KBM-7 (cell line): ENCODE measurements at regions not wholly inside any gene's neighbourhood (a gene's known extent, or its start where the extent isn't known, plus 50 kb on each side); places are given as distances from the start of the nearest gene placed in this dataset.

Source experiments
- DNase-seq: peaks from one replicate; pipeline ENCODE4 v3.0.0-alpha.2; 2015
- in situ Hi-C: fragments of 300-500 bp; cut with MboI; formaldehyde crosslinking; loops from 2 replicates; pipeline ENCODE4 v1.14.3; 2020; ENCODE audit warnings: low sequenced_read_pairs, low pct_unique_long_range_greater_than_20kb, mixed read lengths

DNA sequence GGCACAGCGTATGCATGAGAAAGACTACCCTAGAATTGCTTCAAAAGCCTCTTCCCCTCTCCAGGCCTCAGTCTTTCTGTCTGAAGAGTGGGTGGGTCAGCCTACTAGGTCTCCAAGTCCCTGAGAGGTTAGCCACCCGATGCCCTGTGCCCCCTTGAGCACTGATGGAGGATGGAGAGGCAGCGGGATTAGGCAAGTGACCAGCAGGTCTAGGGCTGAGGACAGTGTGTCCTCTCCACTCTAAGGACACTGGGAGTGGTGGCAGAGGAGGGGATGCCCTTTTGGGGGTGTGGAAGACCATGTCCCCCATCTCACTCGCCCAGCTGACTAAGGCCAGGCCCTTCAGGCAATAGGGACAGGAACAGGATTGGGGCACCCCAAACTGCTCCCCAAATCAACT, 72.2 kb upstream of the WNT11 start:
- in situ Hi-C loops: no loop called here
- no peak for DNase-seq

DNA sequence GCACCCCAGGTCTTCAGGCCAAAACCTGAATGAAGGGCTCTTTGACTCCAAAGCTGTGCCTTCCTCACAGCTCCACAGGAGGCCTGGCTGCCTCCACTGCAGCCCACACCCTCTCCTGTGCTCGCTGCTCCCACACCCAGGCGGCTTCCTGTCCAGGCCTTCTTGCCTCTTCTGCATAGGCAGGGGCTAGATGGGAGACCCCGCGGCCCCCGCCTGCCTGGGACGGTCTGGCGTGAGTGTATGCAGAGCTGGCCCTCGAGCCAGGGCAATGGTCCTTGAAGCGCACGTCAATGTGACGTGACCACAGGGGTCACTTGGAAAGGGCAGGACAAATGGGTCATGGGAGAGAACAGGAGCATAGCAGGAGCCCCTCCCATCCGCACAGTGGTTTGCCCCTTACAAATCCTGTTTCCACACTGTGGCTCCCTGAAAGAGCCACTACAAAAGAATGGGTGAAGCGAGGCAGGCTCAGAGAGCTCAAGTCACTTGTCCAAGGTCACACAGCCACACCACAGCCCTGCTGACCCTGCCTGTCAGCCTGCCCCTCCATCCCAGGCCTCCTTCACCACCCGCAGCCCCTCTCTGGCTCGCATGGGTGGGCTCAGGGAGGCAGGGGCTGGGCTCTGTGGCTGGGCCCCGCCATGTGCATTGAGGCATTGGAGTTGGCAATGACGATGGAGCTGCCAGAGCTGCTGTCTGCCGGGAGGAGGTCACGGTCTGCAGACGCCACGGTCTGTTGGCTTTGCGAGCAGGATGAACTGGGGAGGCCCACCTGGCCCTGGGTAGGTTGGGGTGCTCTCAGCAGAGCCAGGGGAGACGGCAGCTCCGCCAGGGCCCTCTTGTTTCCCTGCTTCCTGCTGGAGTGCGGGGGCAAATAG, 71.2 kb upstream of the WNT11 start:
- no peak for DNase-seq
- in situ Hi-C loops: no loop called here

DNA sequence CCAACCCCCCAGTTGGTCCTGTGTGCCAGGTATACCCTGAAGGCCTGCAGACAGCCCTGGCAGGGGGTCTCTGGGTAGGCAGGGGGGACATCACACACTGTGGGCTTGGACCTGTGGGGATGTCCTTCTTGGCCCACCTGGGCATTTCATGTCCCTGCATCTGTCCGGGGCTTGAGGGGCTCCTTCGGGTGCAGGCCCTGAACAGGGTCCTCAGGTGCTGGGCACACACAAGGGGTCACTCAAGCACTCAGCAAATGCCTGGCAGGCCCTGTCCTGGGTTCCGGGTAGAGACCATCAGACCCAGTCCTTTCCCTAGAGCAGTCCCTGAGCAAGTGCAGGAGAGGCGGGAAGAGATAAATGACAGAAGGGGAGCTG, 70.5 kb upstream of the WNT11 start:
- in situ Hi-C loops: no loop called here

DNA sequence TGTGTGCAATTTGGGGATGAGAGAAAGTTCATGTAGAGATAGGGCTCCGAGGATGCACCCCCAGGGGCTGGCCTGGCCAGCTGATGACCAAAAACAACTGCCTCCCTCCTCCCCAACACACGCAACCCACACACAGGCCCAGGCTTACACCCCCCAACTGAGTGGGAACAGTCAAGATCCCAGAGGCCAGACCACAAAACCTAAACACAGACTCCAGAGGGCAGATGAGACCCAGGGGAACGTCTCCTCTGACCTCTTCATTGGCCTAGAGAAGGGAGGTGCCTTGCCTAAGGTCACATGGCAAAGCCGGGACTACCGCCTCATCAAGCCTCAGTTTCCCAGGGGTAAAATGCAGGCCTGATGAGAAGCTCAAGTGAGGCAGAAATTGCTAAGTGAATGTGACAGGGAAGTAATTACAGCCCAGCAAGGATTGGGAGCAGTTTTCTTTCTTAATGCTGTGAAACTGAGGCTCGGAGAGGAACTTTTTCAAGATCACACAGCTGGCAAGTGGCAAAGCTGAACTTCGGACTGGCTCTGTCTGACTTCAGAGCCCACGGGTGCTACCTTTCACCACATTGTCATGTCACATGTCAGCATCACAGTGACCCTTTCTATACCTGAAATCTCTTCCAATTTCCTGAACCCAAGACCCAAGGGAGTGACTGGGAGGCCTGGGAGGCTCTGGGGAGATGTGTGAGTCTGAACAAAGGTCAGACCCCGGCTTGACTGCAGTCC, 69.9 kb upstream of the WNT11 start:
- in situ Hi-C loops: no loop called here
- DNase-seq: no peak

More for the DNA sequence above, 70.5 kb upstream of the WNT11 start:
- no peak for DNase-seq

DNA sequence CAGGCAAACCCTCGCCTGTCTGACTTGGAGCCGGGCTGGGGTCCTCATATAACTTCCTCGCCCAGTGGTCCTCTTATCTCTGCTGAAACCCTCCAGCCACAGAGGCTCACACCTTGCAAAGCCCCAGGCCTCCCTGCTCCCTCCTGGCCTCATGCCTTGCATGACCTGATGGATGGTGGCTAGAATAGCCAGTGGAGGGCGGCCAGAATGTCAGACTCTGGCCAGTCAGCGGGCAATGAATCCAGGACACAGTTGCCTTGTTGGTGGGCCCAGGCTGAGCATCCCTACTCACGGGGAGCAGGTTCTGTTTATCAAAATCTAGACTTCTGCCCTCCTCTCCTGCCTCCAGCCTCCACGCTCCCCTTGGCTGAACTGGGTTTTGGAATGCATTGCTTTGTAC, 69.1 kb upstream of the WNT11 start:
- DNase-seq: no peak
- in situ Hi-C loops: no loop called here

DNA sequence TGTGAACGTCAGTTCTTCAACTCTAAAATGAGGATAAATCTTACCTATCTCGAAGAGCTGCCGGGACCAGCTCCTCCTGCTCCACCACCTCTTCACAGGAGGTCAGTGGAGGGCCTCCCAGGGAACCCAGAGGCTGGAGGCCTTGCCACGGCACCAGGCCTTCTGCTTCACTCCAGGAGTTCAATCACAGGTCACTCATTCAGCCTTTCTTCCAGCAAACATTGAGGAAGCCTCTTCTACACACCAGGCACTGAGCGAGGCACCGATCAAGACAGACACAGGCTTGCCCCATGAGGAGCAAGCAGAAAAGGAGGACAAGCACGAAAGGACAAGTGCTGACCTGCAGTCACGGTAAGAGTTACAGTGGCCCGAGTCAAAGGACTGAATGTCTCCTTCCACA, 64.8 kb upstream of the WNT11 start:
- DNase-seq: no peak
- in situ Hi-C loops: no loop called here

DNA sequence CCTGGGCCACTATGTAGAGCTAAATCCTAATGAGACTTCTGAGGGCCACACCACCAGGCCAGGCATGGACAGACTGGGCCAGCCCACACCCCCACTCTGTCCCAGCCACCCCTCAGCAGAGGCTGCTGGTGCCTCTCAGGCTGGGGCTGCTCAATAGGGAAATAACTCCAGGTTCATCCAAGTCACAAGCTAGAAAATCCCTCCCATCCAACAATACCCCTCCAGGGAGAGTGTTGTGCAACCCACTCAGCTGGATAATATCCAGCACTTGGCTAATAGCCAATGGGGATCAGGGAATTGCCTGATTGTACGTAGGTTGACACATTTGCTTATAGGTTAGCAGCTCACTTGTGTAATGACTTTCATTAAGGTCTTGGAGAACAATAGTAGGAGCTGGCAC, 64.1 kb upstream of the WNT11 start:
- in situ Hi-C loops: no loop called here

DNA sequence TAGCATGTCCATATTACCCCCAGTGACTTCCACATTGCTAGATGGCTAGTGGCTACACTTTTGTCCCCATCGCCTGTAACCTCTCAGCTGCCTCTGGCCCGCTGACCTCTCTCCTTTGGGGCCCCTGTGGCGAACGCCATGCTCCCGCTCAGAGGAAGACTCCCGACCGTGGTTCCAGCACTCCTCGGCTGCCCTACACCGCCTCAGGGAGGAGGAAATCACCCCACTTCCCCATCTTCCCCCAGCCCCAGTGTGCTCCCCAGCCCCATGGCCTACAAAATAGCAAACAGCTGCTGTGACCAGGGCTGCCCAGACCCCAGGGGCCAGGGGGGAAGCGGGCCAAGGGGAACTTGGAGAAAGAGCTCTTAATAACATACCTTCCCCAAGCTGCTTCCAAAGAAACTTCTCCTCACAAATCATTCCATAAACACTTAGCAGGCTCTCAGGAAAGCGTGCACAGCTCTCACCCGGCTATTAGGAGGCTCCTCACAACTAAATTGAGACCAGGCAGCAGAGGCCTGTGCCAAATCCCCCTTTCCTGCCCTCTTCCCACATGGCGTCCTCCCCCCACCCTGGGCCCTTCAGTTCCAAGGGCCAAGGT, 63.5 kb upstream of the WNT11 start:
- DNase-seq: no peak
- in situ Hi-C loops: no loop called here

More for the DNA sequence above, 64.1 kb upstream of the WNT11 start:
- DNase-seq: no peak

DNA sequence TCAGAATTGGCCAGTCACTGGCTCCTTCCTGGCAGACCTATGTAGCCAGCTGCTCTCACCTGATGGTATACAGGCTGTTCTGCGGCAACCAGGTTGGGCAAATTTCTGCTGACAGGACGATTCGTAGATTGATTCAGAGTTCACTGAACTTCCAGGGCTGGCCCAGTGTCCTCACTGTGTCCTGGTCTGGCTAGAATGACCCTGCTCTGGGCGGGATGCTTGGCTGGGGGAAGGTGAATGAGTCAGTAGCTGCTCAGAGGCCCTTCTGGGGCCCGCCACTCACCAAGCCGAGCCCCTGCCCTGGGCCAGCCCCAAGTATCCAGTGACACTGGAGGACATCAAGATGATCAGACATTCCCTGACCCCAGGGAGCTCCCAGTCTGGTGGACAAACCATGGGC, 62.9 kb upstream of the WNT11 start:
- in situ Hi-C loops: no loop called here
- DNase-seq: no peak

DNA sequence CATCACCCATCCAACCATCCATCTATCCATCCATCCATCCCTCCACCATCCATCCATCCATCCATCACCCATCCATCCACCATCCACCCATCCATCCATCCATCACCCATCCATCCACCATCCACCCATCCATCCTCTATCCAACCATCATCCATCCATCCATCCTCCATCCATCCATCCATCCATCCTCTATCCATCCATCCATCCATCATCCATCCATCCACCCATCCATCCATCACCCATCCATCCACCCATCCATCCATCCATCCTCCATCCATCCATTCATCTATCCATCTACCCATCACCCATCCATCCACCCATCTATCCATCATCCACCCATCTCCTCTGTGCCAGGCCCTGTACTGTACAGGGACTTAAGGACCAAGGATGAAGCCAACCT, 62.2 kb upstream of the WNT11 start:
- DNase-seq: no peak
- in situ Hi-C loops: no loop called here

DNA sequence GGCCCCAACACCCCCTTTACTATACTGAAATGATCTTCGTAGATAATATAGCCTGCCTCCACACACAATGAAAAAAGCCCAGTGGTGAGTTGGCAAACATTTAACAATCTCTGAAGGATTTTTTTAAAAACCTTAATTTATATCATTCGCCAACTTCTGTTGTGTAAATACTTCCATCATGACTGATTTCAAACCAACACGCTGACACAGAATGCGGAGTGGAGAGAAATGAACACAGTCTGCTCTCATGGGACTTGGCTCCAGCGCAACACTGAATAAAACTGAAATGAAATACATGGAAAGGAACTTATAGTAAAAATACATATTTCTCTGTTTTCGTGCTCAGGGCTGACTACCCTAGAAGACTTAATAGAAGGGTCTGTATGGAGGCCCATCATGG, 61.3 kb upstream of the WNT11 start:
- DNase-seq: no peak
- in situ Hi-C loops: no loop called here

DNA sequence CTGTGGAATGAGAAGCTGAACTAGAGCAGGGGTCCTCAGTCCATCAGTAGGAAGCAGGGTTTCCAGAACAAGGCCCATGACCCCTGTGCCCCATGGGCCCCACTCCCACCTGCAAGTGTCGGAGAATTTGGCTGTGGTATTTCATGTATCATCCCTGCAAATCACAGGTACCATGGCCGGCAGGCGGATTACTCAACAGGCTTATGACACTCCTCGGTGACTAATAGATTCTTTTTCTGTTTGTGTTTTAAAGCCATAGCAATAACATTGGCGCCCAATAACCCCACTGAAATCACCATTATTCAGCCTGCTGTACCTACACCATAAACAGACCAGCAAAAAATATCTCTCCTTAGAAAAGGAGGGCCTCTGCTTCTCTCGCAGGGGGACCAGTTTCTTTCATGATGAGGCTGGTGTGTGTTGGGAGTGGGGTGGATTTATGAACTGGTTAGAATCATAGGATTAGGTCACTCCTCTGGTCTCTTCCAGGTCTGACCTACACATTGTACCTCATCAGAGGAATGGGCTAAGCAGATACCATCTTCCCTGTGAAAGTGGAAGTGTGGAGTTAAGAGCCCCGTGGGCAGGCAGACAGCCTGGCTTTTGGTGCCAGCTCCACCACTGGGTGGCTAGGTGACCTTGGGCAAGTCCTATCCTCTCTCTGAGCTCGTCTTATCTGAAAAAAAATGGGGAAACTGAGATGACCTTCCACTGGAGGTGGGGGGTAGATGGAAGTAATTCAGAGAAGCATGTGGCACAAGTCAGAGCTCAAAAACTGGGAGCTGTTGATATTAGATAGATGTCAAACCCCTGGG, 60.2 kb upstream of the WNT11 start:
- in situ Hi-C loops: no loop called here
- no peak for DNase-seq

DNA sequence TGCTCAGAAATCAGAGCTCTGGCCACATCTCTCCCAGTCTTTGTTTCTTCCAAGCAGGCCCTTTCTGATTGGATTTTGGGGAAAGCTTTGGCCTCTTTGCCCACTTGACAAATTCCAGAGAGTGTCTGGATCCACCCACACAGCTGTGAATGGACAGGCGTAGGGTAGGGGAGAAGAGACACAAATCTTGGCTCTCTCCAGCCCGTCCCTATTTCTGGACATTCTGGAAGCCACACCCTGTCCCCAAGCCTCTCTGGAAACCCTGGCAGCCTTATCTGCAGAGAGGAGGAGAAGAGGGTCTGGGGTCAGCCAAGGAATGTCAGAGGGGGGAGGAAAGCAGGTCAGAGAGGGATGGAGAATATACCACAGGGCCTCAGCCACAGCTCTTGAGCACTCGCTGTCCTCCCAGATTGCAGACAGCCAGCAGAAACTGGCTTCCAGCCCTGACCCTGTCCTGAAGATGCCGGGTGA, 59.5 kb upstream of the WNT11 start:
- DNase-seq: no peak
- in situ Hi-C loops: no loop called here

DNA sequence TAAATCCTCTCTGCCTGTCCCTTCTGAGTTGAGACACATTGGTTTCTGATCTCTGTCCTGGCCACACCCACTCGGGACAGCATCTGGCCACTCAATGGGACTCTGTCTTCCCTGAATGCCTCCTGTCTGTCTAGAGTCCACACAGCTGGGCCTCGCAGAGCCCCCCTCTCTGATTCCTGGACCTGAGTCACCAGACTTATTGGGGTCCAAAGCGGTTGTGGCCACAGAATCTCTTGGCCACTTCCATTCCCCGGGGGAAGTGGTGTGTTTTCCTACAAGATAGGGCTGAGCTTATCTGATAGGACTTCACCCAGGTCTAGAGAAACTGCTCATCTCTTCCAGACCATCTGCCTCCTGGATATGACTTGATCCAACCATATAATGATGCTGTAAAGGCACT, 57.4 kb upstream of the WNT11 start:
- in situ Hi-C loops: no loop called here
- no peak for DNase-seq

DNA sequence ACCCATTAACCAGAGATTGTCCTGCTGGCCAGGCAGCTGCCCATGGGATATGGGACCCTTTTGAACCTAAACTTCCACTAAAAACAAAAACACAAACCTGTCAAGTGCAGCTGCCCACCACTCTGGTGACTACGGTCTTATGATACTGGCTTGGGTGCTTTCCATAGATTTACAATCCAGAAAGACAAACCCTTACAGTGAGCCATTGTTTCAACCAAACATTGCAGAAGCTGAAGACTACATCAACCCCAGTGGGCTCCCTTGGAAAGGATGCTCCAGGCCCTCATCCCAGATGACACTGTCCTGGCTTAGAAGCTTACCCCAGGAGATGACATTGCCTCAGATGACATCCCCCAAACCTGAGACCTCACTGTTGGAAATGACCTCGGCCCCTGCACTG, 56.9 kb upstream of the WNT11 start:
- in situ Hi-C loops: no loop called here
- no peak for DNase-seq

DNA sequence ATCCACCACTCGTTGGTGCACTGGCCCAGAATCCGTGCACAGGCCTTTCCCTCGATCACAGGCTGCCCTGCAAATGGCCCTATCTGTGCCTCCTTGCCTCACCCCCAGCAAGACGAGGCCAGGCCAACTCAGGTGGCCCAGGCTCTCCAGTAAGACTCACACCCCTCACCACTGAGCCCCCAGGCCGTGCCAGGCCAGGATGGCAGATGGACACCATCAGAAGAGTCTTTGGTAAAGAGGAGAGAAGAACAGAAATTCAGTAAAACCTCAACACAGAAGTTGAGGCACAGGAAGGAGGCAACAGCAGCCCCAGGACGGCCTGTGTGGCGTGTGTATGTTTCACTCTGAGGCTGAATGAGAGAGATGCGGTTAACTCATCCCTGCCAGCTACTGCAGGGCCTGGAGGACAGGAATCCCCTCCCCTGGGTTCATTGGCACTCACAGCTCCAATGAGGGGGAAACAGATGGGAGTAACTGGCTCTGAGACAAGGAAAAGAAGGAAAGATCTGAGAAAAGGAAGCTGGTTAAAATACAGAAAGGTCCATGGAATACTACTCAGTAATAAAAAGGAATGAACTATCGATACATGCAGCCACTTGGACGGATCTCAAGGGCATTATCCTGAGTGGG, 54.1 kb upstream of the WNT11 start:
- no peak for DNase-seq

DNA sequence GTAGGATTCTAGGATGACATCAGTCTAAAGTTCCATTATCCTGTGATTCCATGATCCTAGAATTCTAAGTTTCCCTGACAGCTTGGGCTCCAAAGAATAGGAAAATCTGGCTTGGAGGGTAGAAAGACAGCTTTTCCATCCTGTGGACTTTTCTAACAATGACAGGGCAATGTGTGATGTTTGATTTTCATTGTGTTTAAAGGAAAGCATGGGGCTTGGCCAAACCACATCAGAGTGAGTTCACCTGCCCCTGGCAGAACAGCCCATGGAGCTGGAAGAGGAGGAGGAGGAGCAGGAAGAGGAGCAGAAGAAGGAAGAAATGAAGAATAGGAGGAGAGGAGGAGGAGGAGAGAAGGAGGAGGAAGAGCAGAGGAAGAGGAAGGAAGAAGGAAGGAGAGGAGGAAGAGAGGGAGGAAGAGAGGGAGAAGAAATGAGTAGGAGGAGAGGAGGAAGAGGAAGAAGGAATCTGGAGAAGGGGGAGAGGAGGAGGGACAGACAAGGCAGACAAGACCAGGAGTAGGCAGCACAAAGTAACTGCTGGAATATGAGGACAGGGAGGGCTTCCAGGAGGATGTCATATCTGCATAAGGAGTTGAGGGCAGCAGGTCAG, 53.1 kb upstream of the WNT11 start:
- in situ Hi-C loops: no loop called here
- DNase-seq: no peak

More for the DNA sequence above, 54.1 kb upstream of the WNT11 start:
- in situ Hi-C loops: no loop called here

DNA sequence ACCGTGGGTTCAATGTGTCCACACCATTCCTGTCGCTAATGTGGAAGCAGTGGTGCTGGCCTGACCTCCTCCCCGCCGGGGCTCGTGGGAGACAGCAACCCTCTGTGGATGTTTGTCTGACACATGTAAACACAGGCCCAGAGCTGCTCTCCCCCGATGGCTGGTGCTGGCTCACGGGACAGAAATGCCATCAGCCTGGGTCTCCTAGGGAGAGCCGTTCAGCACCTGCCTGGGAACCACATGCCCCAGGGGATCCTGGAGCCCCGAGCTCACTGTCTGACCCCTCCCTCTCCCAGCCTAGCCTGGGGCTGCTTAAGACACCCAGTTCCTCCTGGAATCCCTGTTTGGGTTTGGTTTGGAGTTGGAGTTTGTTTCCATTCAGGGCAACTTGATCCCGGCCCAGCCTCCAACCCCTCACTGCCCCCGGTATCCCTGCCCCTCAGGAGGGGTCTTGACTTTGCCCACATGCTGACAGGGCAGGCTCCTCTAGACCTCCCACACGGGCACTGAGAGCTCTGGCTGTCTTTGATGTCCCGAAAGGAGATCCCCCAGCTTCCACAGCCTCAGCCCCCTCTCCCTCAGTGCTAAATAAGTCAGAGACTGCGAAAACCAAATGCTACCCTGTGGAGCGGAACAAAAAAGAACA, 50.9 kb upstream of the WNT11 start:
- in situ Hi-C loops: no loop called here
- DNase-seq: no peak
